Esophagus squamous epithelium (tissue), 4 donors: ENCODE measurements at regions not wholly inside any gene's neighbourhood (a gene's known extent, or its start where the extent isn't known, plus 50 kb on each side); places are given as distances from the start of the nearest gene placed in this dataset.

Experiments used
- CTCF ChIP-seq, 6 experiments: fragments of 450-650 bp in 4 of 6; fragments of 200-600 bp in 2 of 6; sonication (generic) in 2 of 6; IDR thresholded peaks; one replicate each; pipeline ENCODE4 v1.5.1; 2016 to 2019; ENCODE audit warnings: antibody characterized with exemption in 6 of 6, mild to moderate bottlenecking in 4 of 6, moderate library complexity in 4 of 6
- POLR2A ChIP-seq, 4 donors: fragments of 450-650 bp; IDR thresholded peaks; one replicate each; pipeline ENCODE4 v1.6.1; 2017; ENCODE audit warnings: antibody characterized with exemption in 4 of 4, mild to moderate bottlenecking in 4 of 4, moderate library complexity in 3 of 4

- TF ChIP-seq POLR2A (IDR thresholded peaks at IDR 0.05) (no peak), CTCF (IDR thresholded peaks at IDR 0.05) (no peak)
Measured at GRCh38 chr7:52715701-52716100, 319.7 kb upstream of the POM121L12 start.
